Heart right ventricle (tissue), 16 donors: ENCODE measurements at regions not wholly inside any gene's neighbourhood (a gene's known extent, or its start where the extent isn't known, plus 50 kb on each side); places are given as distances from the start of the nearest gene placed in this dataset.

Experiments
- ATAC-seq, 8 donors: fragments of 200-7000 bp; cut with Tn5 transposase; one replicate each; pipeline ENCODE4 v1.9.1; 2020; ENCODE audit warnings: mild to moderate bottlenecking in 8 of 8, moderate library complexity in 8 of 8, moderate number of reproducible peaks in 1 of 8
- DNase-seq, 2 donors: peaks; one replicate each; pipeline ENCODE4 v3.0.0-alpha.2; 2020
- H3K27ac ChIP-seq, 10 donors: fragments of 200-600 bp; sonication (generic) in 2 of 10; one replicate each; pipeline versions ENCODE4 v1.5.0 to v1.8.0; 2020 to 2022; ENCODE audit warnings: mild to moderate bottlenecking in 3 of 10
- H3K27me3 ChIP-seq, 7 donors: fragments of 200-600 bp; one replicate each; pipeline ENCODE4 v1.8.0; 2021 to 2022; ENCODE audit warnings: mild to moderate bottlenecking in 2 of 7
- H3K36me3 ChIP-seq, 9 donors: fragments of 200-600 bp; sonication (generic) in 1 of 9; one replicate each; pipeline versions ENCODE4 v1.5.0 to v1.8.0; 2020 to 2022; ENCODE audit warnings: mild to moderate bottlenecking in 2 of 9
- H3K4me1 ChIP-seq, 9 donors: fragments of 200-600 bp; sonication (generic) in 1 of 9; one replicate each; pipeline versions ENCODE4 v1.5.0 to v1.8.0; 2020 to 2022; ENCODE audit warnings: mild to moderate bottlenecking in 4 of 9
- H3K4me3 ChIP-seq, 10 donors: fragments of 200-600 bp; sonication (generic) in 2 of 10; one replicate each; pipeline versions ENCODE4 v1.5.0 to v1.8.0; 2020 to 2022; ENCODE audit warnings: mild to moderate bottlenecking in 7 of 10, moderate library complexity in 2 of 10
- H3K9me3 ChIP-seq, 11 donors: fragments of 200-600 bp in 10 of 11; sonication (generic) in 2 of 11; one replicate each; pipeline versions ENCODE4 v1.5.0 to v1.8.0; 2013 to 2022; ENCODE audit warnings: mild to moderate bottlenecking in 2 of 11, control low read depth in 1 of 11, moderate library complexity in 1 of 11
- WGBS, 2 donors: extraction: QIAGEN DNeasy Blood & Tissue Kit; methylation state at CpG; one replicate each; pipeline ENCODE4 v1.1.7; 2013; ENCODE audit warnings: inconsistent platforms in 1 of 2; 5-methylcytosine and 5-hydroxymethylcytosine counted together
- intact Hi-C, 10 donors: fragments of 100-400 bp; cut with DNase I; formaldehyde crosslinking; loops; one replicate each; pipeline versions ENCODE4 v1.11.1 to v1.14.2; 2022
- TF ChIP-seq, protein P1 (sequence below), 9 donors: fragments of 200-600 bp; sonication (generic) in 2 of 9; IDR thresholded peaks; one replicate each; pipeline versions ENCODE4 v1.5.0 to v1.8.0; 2021 to 2022; ENCODE audit warnings: antibody characterized with exemption in 9 of 9, mild to moderate bottlenecking in 5 of 9, moderate library complexity in 1 of 9
- donor health status: Arrhythmogenic right ventricular cardiomyopathy.
- donor health status: ischemic (EF 13 %, LVEDD 7.1; RV severe dilation, severe dysfunction).
- donor health status: healthy with polysubstance abuse.
- donor health status: DM: no; HTN: yes; CAD: no.
- donor health status: DM: no; HTN: no; CAD: no.
- donor health status: ischemic (EF 25% LVEDD 6.9; RV normal size, moderate dysfunction).
- donor health status: ischemic (EF 25% LVEDD 5.7; RV mildly dilated, moderate dysfunction).
- donor health status: healthy.
- donor health status: DM: yes; HTN: yes; CAD: no.
- donor health status: Ischemic cardiomyopathy.
- donor health status: ischemic (EF 35%, LVEDD 5.7; RV mildly dilated, moderate dysfunction).
- donor health status: nonischemic (EF 11% LVEDD 7.7; RV severe dilation, severe dysfunction).
- donor health status: DM: yes; HTN: yes; CAD: no.
- donor health status: PGD.
- donor health status: ischemic (EF 29% LVEDD 5.4; RV normal size, mild dysfunction).
- donor health status: nonischemic (EF 23%, LVEDD 6.1; RV moderate dilation, normal function).

DNA sequence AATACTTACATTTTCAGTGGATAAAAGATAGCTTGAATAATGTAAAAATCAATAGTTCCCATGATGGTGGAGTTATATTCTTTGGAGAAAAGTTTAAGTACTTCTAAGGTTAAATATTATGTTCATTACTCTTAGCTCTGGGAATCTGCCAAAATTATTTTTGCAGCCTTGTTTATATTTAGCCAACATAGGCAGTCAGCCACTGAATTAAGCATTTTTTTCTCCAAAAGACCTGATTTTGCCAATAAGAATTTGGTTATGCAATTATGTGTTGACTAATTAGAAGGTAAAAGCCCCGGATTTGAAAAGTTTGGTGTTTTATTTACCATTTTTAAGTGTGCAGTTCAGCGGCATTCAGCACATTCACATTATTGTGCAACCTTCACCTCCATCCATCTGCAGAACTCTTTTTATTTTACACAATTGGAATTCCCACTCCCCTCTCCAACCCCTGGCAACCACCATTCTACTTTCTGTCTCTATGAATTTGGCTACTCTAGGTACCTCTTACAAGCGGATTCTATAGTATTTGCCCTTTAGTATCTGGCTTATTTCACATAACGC, 90.1 kb upstream of the C1QTNF9B start:
- TF ChIP-seq, protein P1, sequence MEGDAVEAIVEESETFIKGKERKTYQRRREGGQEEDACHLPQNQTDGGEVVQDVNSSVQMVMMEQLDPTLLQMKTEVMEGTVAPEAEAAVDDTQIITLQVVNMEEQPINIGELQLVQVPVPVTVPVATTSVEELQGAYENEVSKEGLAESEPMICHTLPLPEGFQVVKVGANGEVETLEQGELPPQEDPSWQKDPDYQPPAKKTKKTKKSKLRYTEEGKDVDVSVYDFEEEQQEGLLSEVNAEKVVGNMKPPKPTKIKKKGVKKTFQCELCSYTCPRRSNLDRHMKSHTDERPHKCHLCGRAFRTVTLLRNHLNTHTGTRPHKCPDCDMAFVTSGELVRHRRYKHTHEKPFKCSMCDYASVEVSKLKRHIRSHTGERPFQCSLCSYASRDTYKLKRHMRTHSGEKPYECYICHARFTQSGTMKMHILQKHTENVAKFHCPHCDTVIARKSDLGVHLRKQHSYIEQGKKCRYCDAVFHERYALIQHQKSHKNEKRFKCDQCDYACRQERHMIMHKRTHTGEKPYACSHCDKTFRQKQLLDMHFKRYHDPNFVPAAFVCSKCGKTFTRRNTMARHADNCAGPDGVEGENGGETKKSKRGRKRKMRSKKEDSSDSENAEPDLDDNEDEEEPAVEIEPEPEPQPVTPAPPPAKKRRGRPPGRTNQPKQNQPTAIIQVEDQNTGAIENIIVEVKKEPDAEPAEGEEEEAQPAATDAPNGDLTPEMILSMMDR (IDR thresholded peaks at IDR 0.05): no peak
- 83 to 89% methylated on average over 4 of the region's 4 CpGs for WGBS, 2 donors
- DNase-seq (no peak), ATAC-seq (no peak)
- intact Hi-C loops: no loop called here
- Histone ChIP-seq H3K27ac (no peak overlapping the region), H3K27me3 (no peaks in the 10 kb centered on the region), H3K9me3 (no peaks in the 10 kb centered on the region), H3K36me3 (no peaks in the 10 kb centered on the region), H3K4me3 (no peak overlapping the region), H3K4me1 (peaks cover 0 to 28% (median 6%) of the 10 kb centered on the region in 9 donors)

DNA sequence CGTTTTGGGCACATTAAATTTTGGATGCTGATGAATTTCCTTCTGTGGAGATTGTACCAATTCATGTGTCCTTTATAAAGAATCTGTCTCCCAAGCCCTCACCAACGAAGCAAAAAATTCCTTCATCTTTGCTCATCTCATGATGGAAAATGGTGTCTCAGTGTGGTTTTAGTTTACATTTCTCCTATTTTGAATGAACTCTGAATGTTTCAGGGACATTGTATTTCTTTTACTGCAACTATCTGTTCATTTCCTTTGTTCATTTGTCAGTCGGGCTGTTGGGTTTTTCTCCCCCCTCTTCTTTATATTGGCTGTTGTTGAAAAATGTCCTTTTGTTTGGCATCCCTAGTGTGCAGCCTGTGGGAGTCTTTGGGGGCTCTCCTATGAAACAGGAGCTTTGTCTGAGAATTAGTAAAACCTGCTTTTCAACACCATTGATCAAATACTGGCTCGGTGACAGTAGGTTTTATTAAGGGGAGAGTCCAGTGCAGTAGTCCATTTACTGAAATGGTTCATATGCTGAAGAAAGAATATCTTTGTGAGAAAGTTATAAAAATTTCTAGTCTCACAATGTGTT, 91.3 kb upstream of the C1QTNF9B start:
- intact Hi-C loops: no loop called here

DNA sequence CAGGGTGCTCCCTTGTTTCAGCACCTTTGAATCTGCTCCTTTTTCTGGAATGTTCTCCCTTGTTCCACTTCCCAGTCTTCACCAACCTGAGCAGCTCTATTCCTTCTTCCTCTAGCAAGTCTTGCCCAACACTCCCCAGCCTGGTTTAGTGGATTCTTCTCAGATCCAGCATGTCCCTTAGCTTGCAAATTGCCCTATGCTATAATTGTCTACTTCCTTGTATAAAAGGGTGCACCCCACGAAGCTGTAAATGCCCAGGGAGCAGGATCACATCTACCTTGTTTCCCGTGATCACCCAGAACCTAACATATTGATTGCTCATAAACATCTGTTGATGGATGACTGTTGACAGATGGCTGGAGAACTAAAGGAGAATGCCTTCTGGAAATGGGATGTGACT, 93.2 kb upstream of the C1QTNF9B start:
- ATAC-seq: no peak

More for the DNA sequence above, 91.3 kb upstream of the C1QTNF9B start:
- 79 to 81% methylated on average over 4 of the region's 4 CpGs for WGBS, 2 donors
- TF ChIP-seq, protein P1 (IDR thresholded peaks at IDR 0.05): no peak
- H3K36me3 ChIP-seq: no peaks in the 10 kb centered on the region
- H3K27me3 ChIP-seq: no peaks in the 10 kb centered on the region
- no peaks in the 10 kb centered on the region for H3K9me3 ChIP-seq
- ATAC-seq (no peak), DNase-seq (no peak)
- H3K27ac ChIP-seq: no peak overlapping the region
- peaks cover 0 to 38% (median 8%) of the 10 kb centered on the region in 9 donors for H3K4me1 ChIP-seq
- H3K4me3 ChIP-seq: no peak overlapping the region

DNA sequence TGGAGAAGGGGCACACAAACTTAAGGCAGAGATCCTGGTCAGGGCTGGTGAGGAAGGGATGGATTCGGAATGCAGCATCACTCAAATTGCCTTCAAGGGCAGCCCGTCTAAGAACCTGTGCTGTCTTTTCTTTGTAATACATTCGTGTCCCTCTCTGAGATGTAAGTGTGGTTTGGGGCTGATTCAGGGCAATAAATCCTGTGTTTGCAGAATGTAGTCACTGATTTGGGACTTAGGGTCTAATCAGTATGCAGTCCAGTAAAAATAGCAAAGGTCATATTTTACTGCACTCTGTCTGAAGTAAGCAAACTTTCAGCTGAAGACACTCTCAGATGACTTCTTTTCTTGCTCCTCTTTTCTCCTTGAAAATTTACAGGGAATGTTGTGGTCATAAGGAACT, 93.8 kb upstream of the C1QTNF9B start:
- Histone ChIP-seq H3K27ac (no peak overlapping the region), H3K9me3 (no peaks in the 10 kb centered on the region), H3K36me3 (no peaks in the 10 kb centered on the region), H3K4me3 (no peak overlapping the region), H3K4me1 (peaks cover 0 to 48% (median 20%) of the 10 kb centered on the region in 9 donors), H3K27me3 (no peaks in the 10 kb centered on the region)
- WGBS, 2 donors: 82 to 91% methylated on average over 3 of the region's 3 CpGs
- intact Hi-C loops: no loop called here
- TF ChIP-seq, protein P1 (IDR thresholded peaks at IDR 0.05): no peak
- DNase-seq (no peak), ATAC-seq (no peak)

More for the DNA sequence above, 93.2 kb upstream of the C1QTNF9B start:
- Histone ChIP-seq H3K27me3 (no peaks in the 10 kb centered on the region), H3K36me3 (no peaks in the 10 kb centered on the region), H3K4me3 (no peak overlapping the region), H3K4me1 (peaks cover 0 to 46% (median 18%) of the 10 kb centered on the region in 9 donors), H3K9me3 (no peaks in the 10 kb centered on the region), H3K27ac (no peak overlapping the region)
- 47 to 92% methylated on average over 2 of the region's 2 CpGs for WGBS, 2 donors
- DNase-seq: no peak
- intact Hi-C loops: no loop called here
- TF ChIP-seq, protein P1 (IDR thresholded peaks at IDR 0.05): no peak
